ENCODE measurements at regions not wholly inside any gene's neighbourhood (a gene's known extent, or its start where the extent isn't known, plus 50 kb on each side); places are given as distances from the start of the nearest gene placed in this dataset.

GRCh38 chr11:11758603-11759196, 83.1 kb upstream of the USP47 start:
- CTCF ChIA-PET = no interaction called here
- POLR2A ChIA-PET = no interaction called here

- ChIA-PET CTCF (no interaction called here), POLR2A (no interaction called here)
Measured at GRCh38 chr11:11757909-11758308, 83.9 kb upstream of the USP47 start.

GRCh38 chr11:11756718-11757117, 85.1 kb upstream of the USP47 start:
- CTCF ChIA-PET = no interaction called here
- POLR2A ChIA-PET = no interaction called here

GRCh38 chr11:11755871-11756270, 85.9 kb upstream of the USP47 start:
- ChIA-PET POLR2A (no interaction called here), CTCF (no interaction called here)

GRCh38 chr11:11752679-11753078, 89.1 kb upstream of the USP47 start:
- ChIA-PET CTCF (no interaction called here), POLR2A (no interaction called here)

GRCh38 chr11:11750017-11750878, 91.5 kb upstream of the USP47 start:
- ChIA-PET POLR2A (no interaction called here), CTCF (no interaction called here)

GRCh38 chr11:11748706-11749365, 92.9 kb upstream of the USP47 start:
- ChIA-PET POLR2A (no interaction called here), CTCF (no interaction called here)

- CTCF ChIA-PET = no interaction called here
- POLR2A ChIA-PET = no interaction called here
Measured at GRCh38 chr11:11747570-11747969, 94.2 kb upstream of the USP47 start.

GRCh38 chr11:11746449-11746848, 95.3 kb upstream of the USP47 start:
- ChIA-PET POLR2A (no interaction called here), CTCF (no interaction called here)

GRCh38 chr11:11743216-11743615, 98.6 kb upstream of the USP47 start:
- POLR2A ChIA-PET = no interaction called here
- CTCF ChIA-PET = no interaction called here

GRCh38 chr11:11742486-11742885, 99.3 kb upstream of the USP47 start:
- CTCF ChIA-PET = no interaction called here
- POLR2A ChIA-PET = no interaction called here

GRCh38 chr11:11740836-11741235, 100.9 kb upstream of the USP47 start:
- POLR2A ChIA-PET = no interaction called here
- CTCF ChIA-PET = no interaction called here

GRCh38 chr11:11740073-11740702, 101.6 kb upstream of the USP47 start:
- ChIA-PET POLR2A (interaction anchor here (0.6 kb wide), 1 partner anchor 677 kb away, joined by 3 read pairs; no protein-coding TSS in a partner anchor), CTCF (no interaction called here)

- ChIA-PET CTCF (no interaction called here), POLR2A (no interaction called here)
Measured at GRCh38 chr11:11738370-11738769, 103.4 kb upstream of the USP47 start.

- POLR2A ChIA-PET = no interaction called here
- CTCF ChIA-PET = no interaction called here
Measured at GRCh38 chr11:11735586-11735985, 106.2 kb upstream of the USP47 start.

- CTCF ChIA-PET = no interaction called here
- POLR2A ChIA-PET = no interaction called here
Measured at GRCh38 chr11:11733246-11733747, 108.5 kb upstream of the USP47 start.

GRCh38 chr11:11732116-11732515, 109.7 kb upstream of the USP47 start:
- ChIA-PET POLR2A (no interaction called here), CTCF (no interaction called here)

GRCh38 chr11:11731311-11732083, 109.7 kb upstream of the GALNT18 start:
- POLR2A ChIA-PET = no interaction called here
- CTCF ChIA-PET = no interaction called here

GRCh38 chr11:11728386-11728785, 106.6 kb upstream of the GALNT18 start:
- ChIA-PET CTCF (no interaction called here), POLR2A (no interaction called here)

- ChIA-PET CTCF (no interaction called here), POLR2A (no interaction called here)
Measured at GRCh38 chr11:11725438-11725837, 103.6 kb upstream of the GALNT18 start.
